OCI-LY1 (cell line): ENCODE measurements at regions not wholly inside any gene's neighbourhood (a gene's known extent, or its start where the extent isn't known, plus 50 kb on each side); places are given as distances from the start of the nearest gene placed in this dataset.

ENCODE experiments used
- EZH2 ChIP-seq: fragments of 200-600 bp; sonication (generic), shearing (Covaris generic); IDR thresholded peaks from 2 replicates; pipeline ENCODE4 v1.8.0; 2017; ENCODE audit warnings: borderline replicate concordance, mixed run types, mild to moderate bottlenecking, antibody characterized with exemption, low read length, moderate library complexity, mixed read lengths
- TF ChIP-seq, protein P1 (sequence below): fragments of 200-600 bp; sonication (generic), shearing (Covaris generic); IDR thresholded peaks from 2 replicates; pipeline ENCODE4 v1.5.1; 2017; ENCODE audit warnings: mild to moderate bottlenecking, antibody characterized with exemption, low read length, moderate library complexity, mixed read lengths

DNA sequence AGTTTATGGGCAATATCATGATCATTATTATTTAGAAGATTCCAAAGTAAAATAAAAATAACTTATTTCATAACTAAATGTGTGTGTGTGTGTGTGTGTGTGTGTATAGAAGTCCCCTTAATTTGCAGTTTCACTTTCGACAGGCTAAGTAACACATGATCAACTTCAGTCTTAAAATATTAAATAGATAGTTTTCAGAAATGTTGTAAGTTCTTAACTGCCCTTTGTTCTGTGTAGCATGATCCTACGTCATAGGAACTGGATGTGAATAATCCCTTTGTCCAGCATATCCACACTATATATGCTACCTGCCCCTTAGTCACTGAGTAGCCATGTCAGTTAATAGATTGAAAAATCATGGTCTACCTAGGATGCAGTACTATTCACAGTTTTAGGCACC lies 1863.5 kb upstream of the PCDH20 start:
- TF ChIP-seq, protein P1, sequence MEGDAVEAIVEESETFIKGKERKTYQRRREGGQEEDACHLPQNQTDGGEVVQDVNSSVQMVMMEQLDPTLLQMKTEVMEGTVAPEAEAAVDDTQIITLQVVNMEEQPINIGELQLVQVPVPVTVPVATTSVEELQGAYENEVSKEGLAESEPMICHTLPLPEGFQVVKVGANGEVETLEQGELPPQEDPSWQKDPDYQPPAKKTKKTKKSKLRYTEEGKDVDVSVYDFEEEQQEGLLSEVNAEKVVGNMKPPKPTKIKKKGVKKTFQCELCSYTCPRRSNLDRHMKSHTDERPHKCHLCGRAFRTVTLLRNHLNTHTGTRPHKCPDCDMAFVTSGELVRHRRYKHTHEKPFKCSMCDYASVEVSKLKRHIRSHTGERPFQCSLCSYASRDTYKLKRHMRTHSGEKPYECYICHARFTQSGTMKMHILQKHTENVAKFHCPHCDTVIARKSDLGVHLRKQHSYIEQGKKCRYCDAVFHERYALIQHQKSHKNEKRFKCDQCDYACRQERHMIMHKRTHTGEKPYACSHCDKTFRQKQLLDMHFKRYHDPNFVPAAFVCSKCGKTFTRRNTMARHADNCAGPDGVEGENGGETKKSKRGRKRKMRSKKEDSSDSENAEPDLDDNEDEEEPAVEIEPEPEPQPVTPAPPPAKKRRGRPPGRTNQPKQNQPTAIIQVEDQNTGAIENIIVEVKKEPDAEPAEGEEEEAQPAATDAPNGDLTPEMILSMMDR: no peak
- TF ChIP-seq EZH2: no peak
